HG02610 (cell line): ENCODE measurements at regions not wholly inside any gene's neighbourhood (a gene's known extent, or its start where the extent isn't known, plus 50 kb on each side); places are given as distances from the start of the nearest gene placed in this dataset.

Experiments
- ATAC-seq: cut with Tn5 transposase; IDR thresholded peaks from one replicate; pipeline ENCODE4 v1.9.1; 2021; ENCODE audit warnings: mild to moderate bottlenecking, moderate library complexity; ENCODE audit not compliant: unreplicated experiment

- no peak for ATAC-seq
These were observed 266.9 kb downstream of the PTPRU start for GRCh38 chr1:29502911-29503840.

- ATAC-seq, result no peak
These were observed 266.0 kb downstream of the PTPRU start for GRCh38 chr1:29502225-29502910.

- ATAC-seq, result no peak
These were observed 265.1 kb downstream of the PTPRU start for GRCh38 chr1:29501227-29501976.

GRCh38 chr1:29500651-29501050 is 264.3 kb downstream of the PTPRU start:
- no peak for ATAC-seq

- no peak for ATAC-seq
These were observed 263.7 kb downstream of the PTPRU start for GRCh38 chr1:29500041-29500440.

- no peak for ATAC-seq
These were observed 262.9 kb downstream of the PTPRU start for GRCh38 chr1:29499104-29499650.

- no peak for ATAC-seq
These were observed 262.1 kb downstream of the PTPRU start for GRCh38 chr1:29498126-29499103.

GRCh38 chr1:29497395-29498125 is 261.2 kb downstream of the PTPRU start:
- no peak for ATAC-seq

- no peak for ATAC-seq
These were observed 260.4 kb downstream of the PTPRU start for GRCh38 chr1:29496701-29497100.

- no peak for ATAC-seq
These were observed 254.0 kb downstream of the PTPRU start for GRCh38 chr1:29490204-29490934.

- ATAC-seq, result no peak
These were observed 253.1 kb downstream of the PTPRU start for GRCh38 chr1:29489471-29489870.

- ATAC-seq, result no peak
These were observed 252.5 kb downstream of the PTPRU start for GRCh38 chr1:29488794-29489311.

- no peak for ATAC-seq
These were observed 251.9 kb downstream of the PTPRU start for GRCh38 chr1:29488086-29488793.

GRCh38 chr1:29487291-29487690 is 251.0 kb downstream of the PTPRU start:
- ATAC-seq, result no peak

GRCh38 chr1:29485096-29485925 is 249.0 kb downstream of the PTPRU start:
- ATAC-seq, result no peak

- ATAC-seq, result no peak
These were observed 246.7 kb downstream of the PTPRU start for GRCh38 chr1:29482991-29483390.

- ATAC-seq, result no peak
These were observed 245.7 kb downstream of the PTPRU start for GRCh38 chr1:29482064-29482463.
